IMR-90 (cell line): ENCODE measurements at regions not wholly inside any gene's neighbourhood (a gene's known extent, or its start where the extent isn't known, plus 50 kb on each side); places are given as distances from the start of the nearest gene placed in this dataset.

ENCODE experiments used
- ATAC-seq: fragments of 200-7000 bp; cut with Tn5 transposase; 2 replicates; pipeline ENCODE4 v1.9.1; 2020; ENCODE audit warnings: low read depth, mild to moderate bottlenecking, moderate library complexity
- BruUV-seq: library from RNA; stranded (reverse); fragments of 400-500 nt; replicated peaks from 2 replicates; lab custom pipeline; 2021; lab: Mats Ljungman, UMichigan
- CTCF ChIA-PET: fragments of 300-600 bp; formaldehyde crosslinking; extraction: SDS; loops from one replicate; lab custom pipeline; 2021; ENCODE audit warnings: antibody characterized with exemption; lab: Yijun Ruan, JAX
- POLR2A ChIA-PET: fragments of 300-600 bp; sonication (Branson Sonifier 250); formaldehyde crosslinking; loops from one replicate; lab custom pipeline; 2022; ENCODE audit warnings: antibody characterized with exemption; ENCODE audit not compliant: unreplicated experiment; lab: Charles Lee
- DNase-seq: peaks from one replicate; pipeline ENCODE4 v3.0.0; 2013
- H2AFZ ChIP-seq: replicated peaks from 2 replicates; pipeline ENCODE3; 2013; ENCODE audit warnings: low read length, mild to moderate bottlenecking; ENCODE audit not compliant: poor library complexity
- H2AK5ac ChIP-seq: 2 replicates; pipeline ENCODE4 v1.6.1; 2013; ENCODE audit warnings: low read depth, low read length, inconsistent platforms
- H2AK9ac ChIP-seq: replicated peaks from 2 replicates; pipeline ENCODE3; 2013; ENCODE audit warnings: mild to moderate bottlenecking, low read depth, low read length, moderate library complexity; ENCODE audit not compliant: poor library complexity
- H2BK120ac ChIP-seq: 2 replicates; pipeline ENCODE4 v1.6.1; 2013; ENCODE audit warnings: low read depth, low read length, inconsistent platforms
- H2BK15ac ChIP-seq: 3 replicates; pipeline ENCODE4 v1.6.1; 2013; ENCODE audit warnings: low read depth, low read length, inconsistent platforms
- H2BK20ac ChIP-seq: 2 replicates; pipeline ENCODE4 v1.6.1; 2013; ENCODE audit warnings: low read depth, mild to moderate bottlenecking, inconsistent platforms, low read length, moderate library complexity
- H2BK5ac ChIP-seq: 2 replicates; pipeline ENCODE4 v1.6.1; 2013; ENCODE audit warnings: mild to moderate bottlenecking, low read depth, low read length, inconsistent platforms; ENCODE audit not compliant: poor library complexity, severe bottlenecking
- H3K14ac ChIP-seq: replicated peaks from 2 replicates; pipeline ENCODE4 v1.6.1; 2013; ENCODE audit warnings: low read depth, low read length, inconsistent platforms
- H3K18ac ChIP-seq: 2 replicates; pipeline ENCODE4 v1.6.1; 2013; ENCODE audit warnings: low read depth, low read length, control low read depth
- H3K23ac ChIP-seq: 2 replicates; pipeline ENCODE4 v1.6.1; 2013; ENCODE audit warnings: low read depth, low read length, inconsistent platforms
- H3K27ac ChIP-seq: 2 replicates; pipeline ENCODE4 v1.5.1; 2013; ENCODE audit warnings: mild to moderate bottlenecking, control low read depth, low read length; ENCODE audit not compliant: insufficient read depth
- H3K27me3 ChIP-seq: 2 replicates; pipeline ENCODE4 v1.6.1; 2013; ENCODE audit warnings: low read length; ENCODE audit not compliant: control insufficient read depth, insufficient read depth
- H3K36me3 ChIP-seq: 2 replicates; pipeline ENCODE4 v1.6.1; 2013; ENCODE audit warnings: low read length, mixed read lengths; ENCODE audit not compliant: control insufficient read depth, insufficient read depth
- H3K4ac ChIP-seq: 2 replicates; pipeline ENCODE4 v1.6.1; 2013; ENCODE audit warnings: low read depth, low read length, inconsistent platforms
- H3K4me1 ChIP-seq: 2 replicates; pipeline ENCODE4 v1.6.1; 2013; ENCODE audit warnings: low read length, mixed read lengths; ENCODE audit not compliant: control insufficient read depth, insufficient read depth
- H3K4me2 ChIP-seq: 2 replicates; pipeline ENCODE4 v1.6.1; 2013; ENCODE audit warnings: low read depth, mild to moderate bottlenecking, control low read depth, low read length, moderate library complexity
- H3K4me3 ChIP-seq: 2 replicates; pipeline ENCODE4 v1.5.1; 2013; ENCODE audit warnings: low read depth, mild to moderate bottlenecking, control low read depth, low read length, moderate library complexity; ENCODE audit not compliant: insufficient read depth
- H3K56ac ChIP-seq: 2 replicates; pipeline ENCODE4 v1.6.1; 2013; ENCODE audit warnings: low read length, inconsistent platforms; ENCODE audit not compliant: insufficient read depth; ENCODE audit errors: extremely low read depth
- H3K79me1 ChIP-seq, 2 experiments: 2 replicates each; pipeline ENCODE4 v1.6.1; 2013; ENCODE audit warnings: low read length in 2 of 2, inconsistent platforms in 1 of 2, low read depth in 1 of 2
- H3K9ac ChIP-seq: 2 replicates; pipeline ENCODE4 v1.6.1; 2013; ENCODE audit warnings: low read depth, low read length, control low read depth
- H3K9me1 ChIP-seq: 2 replicates; pipeline ENCODE4 v1.6.1; 2013; ENCODE audit warnings: low read length, inconsistent platforms; ENCODE audit not compliant: insufficient read depth
- H3K9me3 ChIP-seq: 2 replicates; pipeline ENCODE4 v1.6.1; 2013; ENCODE audit warnings: low read length; ENCODE audit not compliant: control insufficient read depth, insufficient read depth
- H4K20me1 ChIP-seq: 2 replicates; pipeline ENCODE4 v1.6.1; 2013; ENCODE audit warnings: low read length, inconsistent platforms; ENCODE audit not compliant: insufficient read depth
- H4K5ac ChIP-seq: 2 replicates; pipeline ENCODE4 v1.6.1; 2013; ENCODE audit warnings: mild to moderate bottlenecking, low read depth, low read length, control low read depth
- H4K8ac ChIP-seq, 2 experiments: 2 replicates each; pipeline ENCODE4 v1.6.1; 2013; ENCODE audit warnings: low read depth in 2 of 2, low read length in 2 of 2, control low read depth in 1 of 2, inconsistent platforms in 1 of 2
- H4K91ac ChIP-seq: 2 replicates; pipeline ENCODE4 v1.6.1; 2013; ENCODE audit warnings: low read depth, low read length, inconsistent platforms; ENCODE audit not compliant: insufficient read depth
- BHLHE40 ChIP-seq: fragments of 150-350 bp; IDR thresholded peaks from 2 replicates; pipeline ENCODE4 v1.6.1; 2016; ENCODE audit warnings: mild to moderate bottlenecking, low read depth, low read length
- CEBPB ChIP-seq: IDR thresholded peaks from 2 replicates; pipeline ENCODE4 v1.6.1; 2012; ENCODE audit warnings: low read depth, low read length, improper control_type of control experiment
- CHD1 ChIP-seq: IDR thresholded peaks from 2 replicates; pipeline ENCODE4 v1.6.1; 2012; ENCODE audit warnings: low read depth, low read length, improper control_type of control experiment
- FOS ChIP-seq: fragments of 150-350 bp; IDR thresholded peaks from 2 replicates; pipeline ENCODE4 v1.6.1; 2016; ENCODE audit warnings: low read depth, low read length
- MAFK ChIP-seq: IDR thresholded peaks from 2 replicates; pipeline ENCODE4 v1.6.1; 2012; ENCODE audit warnings: low read depth, low read length, improper control_type of control experiment
- MAZ ChIP-seq: IDR thresholded peaks from 2 replicates; pipeline ENCODE4 v1.6.1; 2012; ENCODE audit warnings: low read depth, mild to moderate bottlenecking, low read length, improper control_type of control experiment, moderate library complexity, borderline replicate concordance
- MXI1 ChIP-seq: IDR thresholded peaks from 2 replicates; pipeline ENCODE4 v1.6.1; 2012; ENCODE audit warnings: low read depth, mild to moderate bottlenecking, low read length, moderate library complexity, borderline replicate concordance
- NFE2L2 ChIP-seq: fragments of 150-350 bp; IDR thresholded peaks from 2 replicates; pipeline ENCODE4 v1.6.1; 2016; ENCODE audit warnings: low read depth, mild to moderate bottlenecking, low read length
- POLR2A ChIP-seq: IDR thresholded peaks from 2 replicates; pipeline ENCODE4 v1.6.1; 2012; ENCODE audit warnings: mild to moderate bottlenecking, low read depth, low read length
- RAD21 ChIP-seq: IDR thresholded peaks from 2 replicates; pipeline ENCODE4 v1.6.1; 2012; ENCODE audit warnings: low read length, improper control_type of control experiment
- RCOR1 ChIP-seq: IDR thresholded peaks from 2 replicates; pipeline ENCODE4 v1.6.1; 2012; ENCODE audit warnings: mild to moderate bottlenecking, low read length, improper control_type of control experiment; ENCODE audit not compliant: insufficient replicate concordance
- RFX5 ChIP-seq: IDR thresholded peaks from 2 replicates; pipeline ENCODE4 v1.8.0; 2012; ENCODE audit warnings: low read depth, mild to moderate bottlenecking, low read length, moderate library complexity
- SMC3 ChIP-seq: fragments of 150-350 bp; IDR thresholded peaks from 2 replicates; pipeline ENCODE4 v1.6.1; 2016; ENCODE audit warnings: low read depth, mild to moderate bottlenecking, antibody characterized with exemption, low read length, moderate library complexity
- WGBS, 2 experiments: methylation state at CpG; one replicate each; pipeline versions ENCODE4 v1.1.5 to v1.1.7; 2013; ENCODE audit warnings: missing lambda C conversion rate in 2 of 2; ENCODE audit not compliant: insufficient read length in 1 of 2; ENCODE audit errors: extremely low coverage in 2 of 2; 5-methylcytosine and 5-hydroxymethylcytosine counted together
- dilution Hi-C: fragments of 300-500 bp; cut with HindIII; formaldehyde crosslinking; loops from one replicate; pipeline ENCODE4 v1.14.3; 2018; ENCODE audit warnings: low sequenced_read_pairs; ENCODE audit not compliant: unreplicated experiment
- in situ Hi-C: fragments of 300-500 bp; cut with MboI; formaldehyde crosslinking; loops from 3 replicates; pipeline ENCODE4 v1.14.3; 2019; ENCODE audit warnings: low sequenced_read_pairs, inconsistent platforms, mixed read lengths
- intact Hi-C: fragments of 100-400 bp; cut with micrococcal nuclease; formaldehyde crosslinking; loops from 2 replicates; pipeline ENCODE4 v1.10.0; 2022
- TF ChIP-seq, protein P1 (sequence below): conservative IDR thresholded peaks from 2 replicates; pipeline ENCODE4 v1.5.1; 2012; ENCODE audit warnings: mild to moderate bottlenecking, low read depth, low read length, improper control_type of control experiment
- TF ChIP-seq, protein P2 (sequence below): fragments of 150-350 bp; IDR thresholded peaks from 2 replicates; pipeline ENCODE4 v1.6.1; 2017; ENCODE audit warnings: mild to moderate bottlenecking, antibody characterized with exemption, low read length, low read depth
- TF ChIP-seq, protein P3 (sequence below): fragments of 150-350 bp; IDR thresholded peaks from 2 replicates; pipeline ENCODE4 v1.6.1; 2016; ENCODE audit warnings: low read depth, mild to moderate bottlenecking, low read length, moderate library complexity, borderline replicate concordance

DNA sequence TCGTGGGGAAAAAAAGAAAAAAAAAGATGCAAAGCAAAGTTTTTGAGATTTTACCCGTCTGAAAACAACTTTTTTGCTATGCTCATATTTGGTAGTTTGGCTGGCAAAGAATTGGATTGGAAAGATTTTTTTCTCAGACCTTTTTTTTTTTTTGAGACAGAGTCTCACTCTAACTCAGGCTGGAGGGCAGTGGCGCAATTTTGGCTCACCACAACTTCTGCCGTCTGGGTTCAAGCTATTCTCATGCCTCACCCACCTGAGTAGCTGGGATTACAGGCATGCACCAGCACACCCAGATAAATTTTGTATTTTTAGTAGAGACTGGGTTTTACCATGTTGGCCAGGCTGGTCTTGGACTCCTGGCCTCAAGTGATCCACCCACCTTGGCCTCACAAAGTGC is 56.3 kb upstream of the TANC1 start:
- Histone ChIP-seq H3K9me1 (no peaks in the 10 kb centered on the region), H2BK120ac (no peak overlapping the region), H3K9me3 (no peaks in the 10 kb centered on the region), H3K56ac (no peak overlapping the region), H3K79me1 (no peaks in the 10 kb centered on the region), H3K14ac (no peak overlapping the region), H3K4me1 (no peaks in the 10 kb centered on the region), H3K27me3 (no peaks in the 10 kb centered on the region), H4K20me1 (no peaks in the 10 kb centered on the region), H4K91ac (no peak overlapping the region), H2AFZ (no peak overlapping the region), H3K18ac (no peak overlapping the region), H2BK15ac (no peak overlapping the region), H3K4ac (no peak overlapping the region), H2BK20ac (no peak overlapping the region), H3K23ac (no peak overlapping the region), H3K4me2 (no peak overlapping the region), H3K9ac (no peak overlapping the region), H2AK9ac (no peak overlapping the region), H4K5ac (no peak overlapping the region), H3K4me3 (no peak overlapping the region), H4K8ac (no peak overlapping the region), H2AK5ac (no peak overlapping the region), H3K27ac (no peak overlapping the region), H3K36me3 (no peaks in the 10 kb centered on the region), H2BK5ac (no peak overlapping the region)
- POLR2A ChIA-PET, result interaction anchor here (0.7 kb wide), 1 partner anchor 1080 kb away, joined by 9 read pairs; no protein-coding TSS in a partner anchor
- ATAC-seq (no peak), DNase-seq (no peak)
- no TSS peak for BruUV-seq
- 42% methylated on average over 2 of the region's 4 CpGs; no CpG with 5 or more reads in 1 of the 2 experiments for WGBS, 2 experiments
- CTCF ChIA-PET, result interaction anchor here (0.6 kb wide), 3 partner anchors 11 to 245 kb away, joined by 3 to 5 read pairs (median 3); no protein-coding TSS in a partner anchor
- in situ Hi-C loops (no loop called here), intact Hi-C loops (no loop called here), dilution Hi-C loops (loop anchor here (25.0 kb wide), 1 partner anchor 200 kb away; no protein-coding TSS in a partner anchor)
- TF ChIP-seq CEBPB (no peak), RFX5 (no peak), MAFK (no peak), SMC3 (no peak), POLR2A (no peak), MXI1 (no peak), RCOR1 (no peak), FOS (no peak), CHD1 (no peak), NFE2L2 (no peak), MAZ (no peak), RAD21 (no peak), BHLHE40 (no peak)
- TF ChIP-seq, protein P1, sequence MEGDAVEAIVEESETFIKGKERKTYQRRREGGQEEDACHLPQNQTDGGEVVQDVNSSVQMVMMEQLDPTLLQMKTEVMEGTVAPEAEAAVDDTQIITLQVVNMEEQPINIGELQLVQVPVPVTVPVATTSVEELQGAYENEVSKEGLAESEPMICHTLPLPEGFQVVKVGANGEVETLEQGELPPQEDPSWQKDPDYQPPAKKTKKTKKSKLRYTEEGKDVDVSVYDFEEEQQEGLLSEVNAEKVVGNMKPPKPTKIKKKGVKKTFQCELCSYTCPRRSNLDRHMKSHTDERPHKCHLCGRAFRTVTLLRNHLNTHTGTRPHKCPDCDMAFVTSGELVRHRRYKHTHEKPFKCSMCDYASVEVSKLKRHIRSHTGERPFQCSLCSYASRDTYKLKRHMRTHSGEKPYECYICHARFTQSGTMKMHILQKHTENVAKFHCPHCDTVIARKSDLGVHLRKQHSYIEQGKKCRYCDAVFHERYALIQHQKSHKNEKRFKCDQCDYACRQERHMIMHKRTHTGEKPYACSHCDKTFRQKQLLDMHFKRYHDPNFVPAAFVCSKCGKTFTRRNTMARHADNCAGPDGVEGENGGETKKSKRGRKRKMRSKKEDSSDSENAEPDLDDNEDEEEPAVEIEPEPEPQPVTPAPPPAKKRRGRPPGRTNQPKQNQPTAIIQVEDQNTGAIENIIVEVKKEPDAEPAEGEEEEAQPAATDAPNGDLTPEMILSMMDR, result no peak
- TF ChIP-seq, protein P2, sequence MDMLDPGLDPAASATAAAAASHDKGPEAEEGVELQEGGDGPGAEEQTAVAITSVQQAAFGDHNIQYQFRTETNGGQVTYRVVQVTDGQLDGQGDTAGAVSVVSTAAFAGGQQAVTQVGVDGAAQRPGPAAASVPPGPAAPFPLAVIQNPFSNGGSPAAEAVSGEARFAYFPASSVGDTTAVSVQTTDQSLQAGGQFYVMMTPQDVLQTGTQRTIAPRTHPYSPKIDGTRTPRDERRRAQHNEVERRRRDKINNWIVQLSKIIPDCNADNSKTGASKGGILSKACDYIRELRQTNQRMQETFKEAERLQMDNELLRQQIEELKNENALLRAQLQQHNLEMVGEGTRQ, result no peak
- TF ChIP-seq, protein P3, sequence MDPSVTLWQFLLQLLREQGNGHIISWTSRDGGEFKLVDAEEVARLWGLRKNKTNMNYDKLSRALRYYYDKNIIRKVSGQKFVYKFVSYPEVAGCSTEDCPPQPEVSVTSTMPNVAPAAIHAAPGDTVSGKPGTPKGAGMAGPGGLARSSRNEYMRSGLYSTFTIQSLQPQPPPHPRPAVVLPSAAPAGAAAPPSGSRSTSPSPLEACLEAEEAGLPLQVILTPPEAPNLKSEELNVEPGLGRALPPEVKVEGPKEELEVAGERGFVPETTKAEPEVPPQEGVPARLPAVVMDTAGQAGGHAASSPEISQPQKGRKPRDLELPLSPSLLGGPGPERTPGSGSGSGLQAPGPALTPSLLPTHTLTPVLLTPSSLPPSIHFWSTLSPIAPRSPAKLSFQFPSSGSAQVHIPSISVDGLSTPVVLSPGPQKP, result no peak
